ENCODE measurements at regions not wholly inside any gene's neighbourhood (a gene's known extent, or its start where the extent isn't known, plus 50 kb on each side); places are given as distances from the start of the nearest gene placed in this dataset.

GRCh38 chr7:98555403-98555802, 61.7 kb upstream of the NPTX2 start:
- no peak overlapping the region for H3K4me3 ChIP-seq (ENCODE audit: low read depth, low read length, poor library complexity, severe bottlenecking)
- H3K9me3 ChIP-seq (ENCODE audit: low read depth, low read length, poor library complexity, severe bottlenecking): no peaks in the 10 kb centered on the region
- POLR2A ChIA-PET (ENCODE audit: low non-redundant PET): no interaction called here
- intact Hi-C loops (cut with micrococcal nuclease; ENCODE audit: unreplicated experiment): no loop called here
- no peaks in the 10 kb centered on the region for H3K36me3 ChIP-seq (ENCODE audit: insufficient read depth, low read length, poor library complexity, severe bottlenecking)
- H3K27me3 ChIP-seq (replicated peaks; ENCODE audit: insufficient read depth, low read depth, low read length, poor library complexity): no peaks in the 10 kb centered on the region
- DNase-seq (ENCODE audit: low spot score): no peak
- TF ChIP-seq CTCF (conservative IDR thresholded peaks at IDR 0.05; ENCODE audit: low read depth, low read length): no peak
- TF ChIP-seq EZH2 (IDR thresholded peaks at IDR 0.05; ENCODE audit: borderline replicate concordance, low read depth, low read length, poor library complexity, severe bottlenecking): no peak
- H3K27ac ChIP-seq (ENCODE audit: low read depth, low read length, poor library complexity, severe bottlenecking): no peak overlapping the region
- CTCF ChIA-PET: no interaction called here
- no peaks in the 10 kb centered on the region for H3K4me1 ChIP-seq (ENCODE audit: insufficient read depth, low read length, poor library complexity, severe bottlenecking)
- no TSS peak for BruUV-seq (replicated peaks)

- CTCF ChIA-PET: no interaction called here
Observed at GRCh38 chr7:98553666-98554065, 63.4 kb upstream of the NPTX2 start.

GRCh38 chr7:98551611-98552273, 65.3 kb upstream of the NPTX2 start:
- Histone ChIP-seq H3K9me3 (ENCODE audit: low read depth, low read length, poor library complexity, severe bottlenecking) (no peaks in the 10 kb centered on the region), H3K4me1 (ENCODE audit: insufficient read depth, low read length, poor library complexity, severe bottlenecking) (no peaks in the 10 kb centered on the region), H3K27ac (ENCODE audit: low read depth, low read length, poor library complexity, severe bottlenecking) (no peak overlapping the region), H3K4me3 (ENCODE audit: low read depth, low read length, poor library complexity, severe bottlenecking) (no peak overlapping the region), H3K27me3 (replicated peaks; ENCODE audit: insufficient read depth, low read depth, low read length, poor library complexity) (no peaks in the 10 kb centered on the region), H3K36me3 (ENCODE audit: insufficient read depth, low read length, poor library complexity, severe bottlenecking) (no peaks in the 10 kb centered on the region)
- ChIA-PET POLR2A (ENCODE audit: low non-redundant PET) (no interaction called here), CTCF (interaction anchor here (0.6 kb wide), 1 partner anchor 228 kb away, joined by 3 read pairs; no protein-coding TSS in a partner anchor)
- intact Hi-C loops (cut with micrococcal nuclease; ENCODE audit: unreplicated experiment): no loop called here
- BruUV-seq (replicated peaks): no TSS peak
- TF ChIP-seq CTCF (conservative IDR thresholded peaks at IDR 0.05; ENCODE audit: low read depth, low read length): no peak
- no peak for TF ChIP-seq EZH2 (IDR thresholded peaks at IDR 0.05; ENCODE audit: borderline replicate concordance, low read depth, low read length, poor library complexity, severe bottlenecking)
- no peak for DNase-seq (ENCODE audit: low spot score)

More at GRCh38 chr7:98553666-98554065, 63.4 kb upstream of the NPTX2 start:
- no peak overlapping the region for H3K4me3 ChIP-seq (ENCODE audit: low read depth, low read length, poor library complexity, severe bottlenecking)
- BruUV-seq (replicated peaks): no TSS peak
- H3K9me3 ChIP-seq (ENCODE audit: low read depth, low read length, poor library complexity, severe bottlenecking): no peaks in the 10 kb centered on the region
- DNase-seq (ENCODE audit: low spot score): no peak
- POLR2A ChIA-PET (ENCODE audit: low non-redundant PET): no interaction called here
- TF ChIP-seq EZH2 (IDR thresholded peaks at IDR 0.05; ENCODE audit: borderline replicate concordance, low read depth, low read length, poor library complexity, severe bottlenecking): no peak
- TF ChIP-seq CTCF (conservative IDR thresholded peaks at IDR 0.05; ENCODE audit: low read depth, low read length): no peak
- no peaks in the 10 kb centered on the region for H3K27me3 ChIP-seq (replicated peaks; ENCODE audit: insufficient read depth, low read depth, low read length, poor library complexity)
- H3K27ac ChIP-seq (ENCODE audit: low read depth, low read length, poor library complexity, severe bottlenecking): no peak overlapping the region
- no peaks in the 10 kb centered on the region for H3K4me1 ChIP-seq (ENCODE audit: insufficient read depth, low read length, poor library complexity, severe bottlenecking)
- intact Hi-C loops (cut with micrococcal nuclease; ENCODE audit: unreplicated experiment): no loop called here
- H3K36me3 ChIP-seq (ENCODE audit: insufficient read depth, low read length, poor library complexity, severe bottlenecking): no peaks in the 10 kb centered on the region

Measured in A673 (cell line).